ENCODE measurements at regions not wholly inside any gene's neighbourhood (a gene's known extent, or its start where the extent isn't known, plus 50 kb on each side); places are given as distances from the start of the nearest gene placed in this dataset.

DNA sequence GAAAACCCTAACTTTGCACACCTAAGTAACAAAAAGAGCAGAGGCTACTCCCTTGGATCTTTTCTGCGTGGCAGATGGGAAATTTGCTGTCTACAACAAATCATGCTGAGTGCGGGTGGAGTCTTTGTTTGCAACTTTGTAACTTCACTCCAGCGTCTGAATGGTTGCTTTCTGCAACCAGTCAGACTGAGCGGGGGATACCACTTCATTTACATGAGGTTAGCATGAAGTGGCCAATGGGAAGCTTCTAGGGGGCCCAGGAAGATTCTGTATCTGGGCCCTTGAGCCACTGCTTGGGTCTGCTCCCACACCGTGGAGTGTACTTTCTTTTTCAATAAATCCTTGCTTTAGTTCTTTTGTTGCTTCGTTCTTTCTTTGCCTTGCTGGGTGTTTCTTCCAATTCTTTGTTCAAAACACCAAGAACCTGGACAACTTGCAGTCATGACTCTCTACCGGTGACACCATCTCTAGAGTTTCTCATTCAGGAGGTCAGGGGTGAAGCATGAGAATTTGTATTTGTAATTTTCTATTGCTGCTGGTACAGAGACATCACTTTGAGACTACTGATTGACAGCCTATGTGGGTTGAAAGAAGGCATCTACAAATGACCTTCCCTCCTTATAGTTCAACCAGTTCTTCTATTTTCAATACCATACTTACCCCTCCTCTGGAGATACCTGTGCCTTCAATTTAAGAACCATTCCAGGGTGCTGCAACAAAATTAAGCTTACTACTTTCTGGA lies 55.8 kb upstream of the RC3H1 start:
- Histone ChIP-seq H4K20me1 (ENCODE audit: insufficient read depth, low read length) (no peaks in the 10 kb centered on the region), H3K4me3 (ENCODE audit: low read length) (peak overlapping the region; percentile 50), H3K36me3 (replicated peaks; ENCODE audit: low read depth, low read length) (no peaks in the 10 kb centered on the region), H3K27ac (ENCODE audit: low read length) (no peak overlapping the region), H3K4me2 (ENCODE audit: low read length) (peak overlapping the region; percentile 67), H2AFZ (ENCODE audit: low read depth, low read length) (peak overlapping the region; percentile 90), H3K79me2 (ENCODE audit: low read length) (no peaks in the 10 kb centered on the region), H3K9me3 (ENCODE audit: insufficient read depth, low read length) (no peaks in the 10 kb centered on the region), H3K4me1 (ENCODE audit: low read length) (peaks cover 16% of the 10 kb centered on the region), H3K9ac (ENCODE audit: low read length) (no peak overlapping the region), H3K27me3 (ENCODE audit: low read depth, low read length) (no peaks in the 10 kb centered on the region)
- TF ChIP-seq, protein P1, sequence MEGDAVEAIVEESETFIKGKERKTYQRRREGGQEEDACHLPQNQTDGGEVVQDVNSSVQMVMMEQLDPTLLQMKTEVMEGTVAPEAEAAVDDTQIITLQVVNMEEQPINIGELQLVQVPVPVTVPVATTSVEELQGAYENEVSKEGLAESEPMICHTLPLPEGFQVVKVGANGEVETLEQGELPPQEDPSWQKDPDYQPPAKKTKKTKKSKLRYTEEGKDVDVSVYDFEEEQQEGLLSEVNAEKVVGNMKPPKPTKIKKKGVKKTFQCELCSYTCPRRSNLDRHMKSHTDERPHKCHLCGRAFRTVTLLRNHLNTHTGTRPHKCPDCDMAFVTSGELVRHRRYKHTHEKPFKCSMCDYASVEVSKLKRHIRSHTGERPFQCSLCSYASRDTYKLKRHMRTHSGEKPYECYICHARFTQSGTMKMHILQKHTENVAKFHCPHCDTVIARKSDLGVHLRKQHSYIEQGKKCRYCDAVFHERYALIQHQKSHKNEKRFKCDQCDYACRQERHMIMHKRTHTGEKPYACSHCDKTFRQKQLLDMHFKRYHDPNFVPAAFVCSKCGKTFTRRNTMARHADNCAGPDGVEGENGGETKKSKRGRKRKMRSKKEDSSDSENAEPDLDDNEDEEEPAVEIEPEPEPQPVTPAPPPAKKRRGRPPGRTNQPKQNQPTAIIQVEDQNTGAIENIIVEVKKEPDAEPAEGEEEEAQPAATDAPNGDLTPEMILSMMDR (IDR thresholded peaks at IDR 0.05; ENCODE audit: low read depth, low read length), result no peak
- TF ChIP-seq EZH2phosphoT487 (IDR thresholded peaks at IDR 0.05; ENCODE audit: low read depth), result no peak

- H3K36me3 ChIP-seq (replicated peaks; ENCODE audit: low read depth, low read length), result no peaks in the 10 kb centered on the region
- H3K4me3 ChIP-seq (ENCODE audit: low read length), result peak overlapping the region; percentile 30
- TF ChIP-seq, protein P1 (IDR thresholded peaks at IDR 0.05; ENCODE audit: low read depth, low read length), result no peak
- TF ChIP-seq EZH2phosphoT487 (IDR thresholded peaks at IDR 0.05; ENCODE audit: low read depth), result no peak
- peak overlapping the region; percentile 46; the same call in 1 of the 2 replicates for H2AFZ ChIP-seq (ENCODE audit: low read depth, low read length)
- no peaks in the 10 kb centered on the region for H3K9me3 ChIP-seq (ENCODE audit: insufficient read depth, low read length)
- no peaks in the 10 kb centered on the region for H3K79me2 ChIP-seq (ENCODE audit: low read length)
- 0 out of 2 replicates have a peak, but pooled peaks cover 5% of the 10 kb centered on the region for H3K27me3 ChIP-seq (ENCODE audit: low read depth, low read length)
- peaks cover 16% of the 10 kb centered on the region for H3K4me1 ChIP-seq (ENCODE audit: low read length)
- H3K9ac ChIP-seq (ENCODE audit: low read length), result no peak overlapping the region
- H3K4me2 ChIP-seq (ENCODE audit: low read length), result peak overlapping the region; percentile 36
- H3K27ac ChIP-seq (ENCODE audit: low read length), result no peak overlapping the region
- no peaks in the 10 kb centered on the region for H4K20me1 ChIP-seq (ENCODE audit: insufficient read depth, low read length)
Measured at GRCh38 chr1:174075245-174075692, 53.1 kb upstream of the RC3H1 start.

- TF ChIP-seq, protein P1 (IDR thresholded peaks at IDR 0.05; ENCODE audit: low read depth, low read length), result peak; percentile 79
- no peak for TF ChIP-seq EZH2phosphoT487 (IDR thresholded peaks at IDR 0.05; ENCODE audit: low read depth)
- peak overlapping the region; percentile 36 for H3K4me2 ChIP-seq (ENCODE audit: low read length)
- peak overlapping the region; percentile 46; the same call in 1 of the 2 replicates for H2AFZ ChIP-seq (ENCODE audit: low read depth, low read length)
Measured at GRCh38 chr1:174074757-174075156, 52.6 kb upstream of the RC3H1 start.

DNA sequence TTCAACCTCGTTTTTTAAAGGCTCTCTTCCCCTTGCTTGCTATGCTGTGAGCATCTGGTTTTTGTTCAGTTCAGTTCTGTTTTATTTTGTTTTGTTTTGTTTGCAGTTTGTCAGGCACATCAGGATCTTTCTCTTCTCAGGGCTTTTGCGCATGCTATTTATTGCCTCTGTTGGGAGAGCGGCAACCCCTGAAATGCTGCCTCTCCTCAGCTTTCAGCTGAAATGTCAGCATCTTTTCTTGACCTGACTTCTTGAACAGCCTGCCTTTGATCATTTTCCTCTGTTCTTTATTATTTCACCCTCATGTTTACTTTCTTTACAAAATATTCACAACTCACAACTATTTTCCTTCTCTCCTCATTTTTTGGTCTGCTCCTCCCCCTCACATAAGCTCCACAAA lies 50.4 kb upstream of the RC3H1 start:
- TF ChIP-seq, protein P1 (IDR thresholded peaks at IDR 0.05; ENCODE audit: low read depth, low read length), result no peak
- no peak for TF ChIP-seq EZH2phosphoT487 (IDR thresholded peaks at IDR 0.05; ENCODE audit: low read depth)
- H4K20me1 ChIP-seq (ENCODE audit: insufficient read depth, low read length), result no peaks in the 10 kb centered on the region
- no peaks in the 10 kb centered on the region for H3K9me3 ChIP-seq (ENCODE audit: insufficient read depth, low read length)
- H3K27me3 ChIP-seq (ENCODE audit: low read depth, low read length), result 0 out of 2 replicates have a peak, but pooled peaks cover 5% of the 10 kb centered on the region
- no peak overlapping the region for H3K9ac ChIP-seq (ENCODE audit: low read length)
- H3K36me3 ChIP-seq (replicated peaks; ENCODE audit: low read depth, low read length), result no peaks in the 10 kb centered on the region
- no peak overlapping the region for H2AFZ ChIP-seq (ENCODE audit: low read depth, low read length)
- H3K4me1 ChIP-seq (ENCODE audit: low read length), result peaks cover 12% of the 10 kb centered on the region
- no peaks in the 10 kb centered on the region for H3K79me2 ChIP-seq (ENCODE audit: low read length)
- no peak overlapping the region for H3K27ac ChIP-seq (ENCODE audit: low read length)
- H3K4me2 ChIP-seq (ENCODE audit: low read length), result no peak overlapping the region
- no peak overlapping the region for H3K4me3 ChIP-seq (ENCODE audit: low read length)

More at GRCh38 chr1:174074757-174075156, 52.6 kb upstream of the RC3H1 start:
- Histone ChIP-seq H3K27ac (ENCODE audit: low read length) (no peak overlapping the region), H3K36me3 (replicated peaks; ENCODE audit: low read depth, low read length) (no peaks in the 10 kb centered on the region), H3K79me2 (ENCODE audit: low read length) (no peaks in the 10 kb centered on the region), H3K9ac (ENCODE audit: low read length) (no peak overlapping the region), H3K27me3 (ENCODE audit: low read depth, low read length) (0 out of 2 replicates have a peak, but pooled peaks cover 5% of the 10 kb centered on the region), H4K20me1 (ENCODE audit: insufficient read depth, low read length) (no peaks in the 10 kb centered on the region), H3K9me3 (ENCODE audit: insufficient read depth, low read length) (no peaks in the 10 kb centered on the region), H3K4me3 (ENCODE audit: low read length) (peak overlapping the region; percentile 30), H3K4me1 (ENCODE audit: low read length) (peaks cover 16% of the 10 kb centered on the region)

Data from OCI-LY3 (cell line).